ENCODE measurements at regions not wholly inside any gene's neighbourhood (a gene's known extent, or its start where the extent isn't known, plus 50 kb on each side); places are given as distances from the start of the nearest gene placed in this dataset.

DNA sequence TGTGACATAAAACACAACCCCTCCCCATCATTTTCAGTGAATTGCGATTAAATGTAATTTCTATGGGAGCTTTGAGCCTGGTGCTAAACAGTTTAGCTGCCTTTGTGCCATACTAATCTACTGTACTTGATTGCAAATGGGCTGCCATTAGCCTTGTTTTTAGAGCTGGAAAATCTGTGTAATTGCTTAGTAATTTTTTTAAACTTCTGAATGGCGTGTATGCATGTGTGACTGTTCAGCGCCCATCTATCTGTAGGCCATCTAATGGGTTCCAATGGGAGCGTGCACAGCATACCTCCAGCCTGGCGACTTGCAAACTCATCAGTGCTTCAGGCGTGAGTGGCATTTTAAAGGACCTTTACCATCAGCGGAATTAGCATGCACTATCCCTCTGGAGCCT is 142.7 kb upstream of the KIRREL3 start:
- FAIRE-seq: no peak
- TF ChIP-seq, protein P1, sequence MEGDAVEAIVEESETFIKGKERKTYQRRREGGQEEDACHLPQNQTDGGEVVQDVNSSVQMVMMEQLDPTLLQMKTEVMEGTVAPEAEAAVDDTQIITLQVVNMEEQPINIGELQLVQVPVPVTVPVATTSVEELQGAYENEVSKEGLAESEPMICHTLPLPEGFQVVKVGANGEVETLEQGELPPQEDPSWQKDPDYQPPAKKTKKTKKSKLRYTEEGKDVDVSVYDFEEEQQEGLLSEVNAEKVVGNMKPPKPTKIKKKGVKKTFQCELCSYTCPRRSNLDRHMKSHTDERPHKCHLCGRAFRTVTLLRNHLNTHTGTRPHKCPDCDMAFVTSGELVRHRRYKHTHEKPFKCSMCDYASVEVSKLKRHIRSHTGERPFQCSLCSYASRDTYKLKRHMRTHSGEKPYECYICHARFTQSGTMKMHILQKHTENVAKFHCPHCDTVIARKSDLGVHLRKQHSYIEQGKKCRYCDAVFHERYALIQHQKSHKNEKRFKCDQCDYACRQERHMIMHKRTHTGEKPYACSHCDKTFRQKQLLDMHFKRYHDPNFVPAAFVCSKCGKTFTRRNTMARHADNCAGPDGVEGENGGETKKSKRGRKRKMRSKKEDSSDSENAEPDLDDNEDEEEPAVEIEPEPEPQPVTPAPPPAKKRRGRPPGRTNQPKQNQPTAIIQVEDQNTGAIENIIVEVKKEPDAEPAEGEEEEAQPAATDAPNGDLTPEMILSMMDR (IDR thresholded peaks at IDR 0.05; ENCODE audit: insufficient read depth, low read length, severe bottlenecking): no peak
- Histone ChIP-seq H3K36me3 (ENCODE audit: control insufficient read depth, insufficient read depth, low read length) (no peaks in the 10 kb centered on the region), H3K27me3 (ENCODE audit: control insufficient read depth, insufficient read depth, low read length) (no peaks in the 10 kb centered on the region), H3K4me3 (ENCODE audit: low read depth, low read length) (no peak overlapping the region)
- DNase-seq (ENCODE audit: low read depth): no peak

DNA sequence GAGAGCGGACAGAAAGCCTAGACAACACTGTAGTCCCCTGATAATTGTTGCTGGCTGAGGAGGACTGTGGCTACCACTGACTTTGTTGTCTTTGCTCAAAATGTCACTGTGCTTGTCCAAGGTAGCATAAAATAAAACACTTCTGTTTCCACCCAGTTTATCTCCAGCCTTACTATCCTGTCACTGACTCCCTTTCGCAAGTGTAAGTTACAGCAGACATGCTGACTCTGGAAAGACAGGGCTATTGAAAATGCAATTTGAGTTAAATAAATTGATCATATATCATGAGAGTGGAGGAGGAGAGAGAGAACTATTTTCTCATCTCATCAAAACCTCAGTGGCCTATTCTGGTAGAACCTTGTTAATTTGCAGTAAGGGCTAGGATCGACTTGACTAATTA is 138.0 kb upstream of the KIRREL3 start:
- no peak for FAIRE-seq
- Histone ChIP-seq H3K27me3 (ENCODE audit: control insufficient read depth, insufficient read depth, low read length) (no peaks in the 10 kb centered on the region), H3K36me3 (ENCODE audit: control insufficient read depth, insufficient read depth, low read length) (no peaks in the 10 kb centered on the region), H3K4me3 (ENCODE audit: low read depth, low read length) (no peak overlapping the region)
- no peak for DNase-seq (ENCODE audit: low read depth)
- TF ChIP-seq, protein P1 (IDR thresholded peaks at IDR 0.05; ENCODE audit: insufficient read depth, low read length, severe bottlenecking): no peak

DNA sequence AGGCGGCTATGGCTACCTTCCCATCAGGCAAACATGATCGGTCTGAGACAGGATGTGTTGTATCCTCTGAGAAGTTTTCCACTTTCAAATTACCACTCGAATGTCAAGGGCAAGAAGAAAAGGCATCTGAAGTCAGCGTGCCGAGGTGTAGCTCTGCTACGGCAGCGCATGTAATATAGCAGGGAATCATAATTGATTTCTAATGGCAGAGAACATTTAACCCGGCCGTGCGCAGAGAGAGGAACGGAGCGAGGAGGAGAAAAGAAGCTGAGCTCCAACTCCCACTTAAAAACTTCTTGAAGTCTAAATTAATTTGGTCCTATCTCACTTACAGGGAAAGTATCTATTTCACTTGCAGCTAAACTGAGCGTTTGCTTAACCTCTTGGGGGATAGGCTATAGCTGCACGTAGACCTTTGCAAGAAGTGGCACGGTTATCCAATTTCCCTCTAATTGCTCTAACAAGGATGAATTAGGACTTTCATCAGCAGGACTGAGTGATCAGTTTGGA is 137.3 kb upstream of the KIRREL3 start:
- FAIRE-seq: no peak
- TF ChIP-seq, protein P1 (IDR thresholded peaks at IDR 0.05; ENCODE audit: insufficient read depth, low read length, severe bottlenecking): no peak

DNA sequence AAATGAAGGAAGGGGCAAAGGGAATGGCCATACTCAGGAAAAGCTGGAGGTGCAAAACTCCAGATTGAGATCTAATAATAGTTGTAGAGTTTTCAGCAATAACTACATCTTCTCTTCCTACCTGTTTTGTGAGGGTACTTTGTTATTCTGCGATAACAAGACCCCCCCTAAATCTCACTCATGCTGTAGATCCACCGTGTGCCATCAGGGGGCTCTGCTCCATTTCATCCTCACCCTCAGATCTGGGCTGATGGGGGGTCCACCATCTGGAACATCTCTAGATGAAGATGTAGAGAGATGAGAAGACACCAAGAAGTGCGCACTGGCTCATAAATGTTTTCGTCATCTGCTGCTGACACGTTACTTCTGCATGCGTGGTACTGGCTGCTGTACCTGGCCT is 135.9 kb upstream of the KIRREL3 start:
- TF ChIP-seq, protein P1 (IDR thresholded peaks at IDR 0.05; ENCODE audit: insufficient read depth, low read length, severe bottlenecking): no peak
- Histone ChIP-seq H3K4me3 (ENCODE audit: low read depth, low read length) (no peak overlapping the region), H3K36me3 (ENCODE audit: control insufficient read depth, insufficient read depth, low read length) (no peaks in the 10 kb centered on the region), H3K27me3 (ENCODE audit: control insufficient read depth, insufficient read depth, low read length) (no peaks in the 10 kb centered on the region)
- FAIRE-seq (no peak), DNase-seq (ENCODE audit: low read depth) (no peak)

More for the DNA sequence above, 137.3 kb upstream of the KIRREL3 start:
- no peaks in the 10 kb centered on the region for H3K27me3 ChIP-seq (ENCODE audit: control insufficient read depth, insufficient read depth, low read length)
- H3K36me3 ChIP-seq (ENCODE audit: control insufficient read depth, insufficient read depth, low read length): no peaks in the 10 kb centered on the region
- no peak overlapping the region for H3K4me3 ChIP-seq (ENCODE audit: low read depth, low read length)
- DNase-seq (ENCODE audit: low read depth): no peak

DNA sequence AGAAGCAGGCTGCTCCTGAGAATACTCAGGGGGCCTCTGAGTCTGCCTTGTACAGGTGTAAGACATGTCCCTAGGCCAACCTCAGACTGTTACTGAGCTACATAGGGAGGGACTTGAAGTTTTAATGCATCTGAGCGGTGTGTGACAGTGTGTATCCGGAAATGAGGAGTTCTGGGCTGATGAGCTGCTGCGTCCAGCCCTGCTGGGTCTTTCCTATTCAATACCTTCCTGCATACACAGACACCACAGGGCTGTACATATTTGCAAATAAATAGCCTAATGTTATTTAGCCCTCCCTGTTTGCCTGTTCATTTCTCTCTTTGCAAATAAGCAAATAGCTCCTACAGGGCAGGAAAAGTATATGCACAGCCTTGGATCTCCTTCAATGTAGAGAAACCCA is 134.7 kb upstream of the KIRREL3 start:
- Histone ChIP-seq H3K27me3 (ENCODE audit: control insufficient read depth, insufficient read depth, low read length) (no peaks in the 10 kb centered on the region), H3K36me3 (ENCODE audit: control insufficient read depth, insufficient read depth, low read length) (no peaks in the 10 kb centered on the region), H3K4me3 (ENCODE audit: low read depth, low read length) (no peak overlapping the region)
- FAIRE-seq: no peak
- no peak for DNase-seq (ENCODE audit: low read depth)
- TF ChIP-seq, protein P1 (IDR thresholded peaks at IDR 0.05; ENCODE audit: insufficient read depth, low read length, severe bottlenecking): no peak

DNA sequence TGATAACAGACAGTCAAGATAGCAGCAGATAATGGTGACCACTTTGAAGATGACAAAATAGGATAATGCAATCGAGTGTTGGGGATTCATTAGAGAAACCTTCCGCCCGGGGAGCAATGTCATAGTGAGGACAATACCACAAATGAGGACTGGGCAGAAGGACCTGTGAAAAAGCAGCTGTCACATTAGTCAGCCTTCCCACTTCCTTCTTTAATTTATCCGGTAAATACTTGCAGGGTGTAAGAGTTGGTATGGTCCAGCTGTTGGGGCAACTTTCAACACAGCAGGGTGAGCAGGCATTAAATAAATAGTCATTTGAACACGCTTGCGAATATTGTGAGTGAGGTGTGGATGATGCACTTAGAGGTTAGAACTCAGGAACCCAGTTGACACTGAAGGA is 132.5 kb upstream of the KIRREL3 start:
- no peak for DNase-seq (ENCODE audit: low read depth)
- TF ChIP-seq, protein P1 (IDR thresholded peaks at IDR 0.05; ENCODE audit: insufficient read depth, low read length, severe bottlenecking): no peak
- no peak for FAIRE-seq

More for the DNA sequence above, 132.5 kb upstream of the KIRREL3 start:
- Histone ChIP-seq H3K4me3 (ENCODE audit: low read depth, low read length) (no peak overlapping the region), H3K36me3 (ENCODE audit: control insufficient read depth, insufficient read depth, low read length) (no peaks in the 10 kb centered on the region), H3K27me3 (ENCODE audit: control insufficient read depth, insufficient read depth, low read length) (no peaks in the 10 kb centered on the region)

All from bronchial epithelial cell (primary cell).